SK-N-SH (cell line): ENCODE measurements at regions not wholly inside any gene's neighbourhood (a gene's known extent, or its start where the extent isn't known, plus 50 kb on each side); places are given as distances from the start of the nearest gene placed in this dataset.

Experiments
- CTCF ChIA-PET: fragments of 300-600, 350-600 bp; formaldehyde crosslinking; extraction: SDS; loops from one replicate; lab custom pipeline; 2021; lab: Yijun Ruan, JAX
- POLR2A ChIA-PET: fragments of 350-600 bp; sonication (Branson Sonifier 250); formaldehyde crosslinking; extraction: SDS; loops from one replicate; lab custom pipeline; 2020; ENCODE audit warnings: antibody characterized with exemption, inconsistent platforms; lab: Yijun Ruan, JAX
- DNase-seq: peaks from one replicate; pipeline ENCODE4 v3.0.0; 2012
- H2AFZ ChIP-seq: fragments of 200-600 bp; sonication (generic); 2 replicates; pipeline ENCODE4 v1.8.1; 2016; ENCODE audit warnings: antibody characterized with exemption, mild to moderate bottlenecking, low read depth
- H3F3A ChIP-seq: fragments of 200-600 bp; sonication (generic); replicated peaks from 2 replicates; pipeline ENCODE3; 2016; ENCODE audit warnings: antibody characterized with exemption, mild to moderate bottlenecking; ENCODE audit not compliant: insufficient read depth
- H3K27ac ChIP-seq, 2 experiments: fragments of 200-500 bp in 1 of 2; fragments of 200-600 bp in 1 of 2; sonication (Bioruptor generic) in 1 of 2; sonication (generic), shearing (Covaris generic) in 1 of 2; 2 replicates each; pipeline versions ENCODE4 v1.5.1 to v1.6.1; 2014 to 2016; ENCODE audit warnings: low read depth in 2 of 2, inconsistent platforms in 1 of 2, low read length in 1 of 2, mild to moderate bottlenecking in 1 of 2, mixed read lengths in 1 of 2
- H3K27me3 ChIP-seq: fragments of 200-600 bp; sonication (generic), shearing (Covaris generic); 2 replicates; pipeline ENCODE4 v1.6.1; 2016; ENCODE audit warnings: mixed run types; ENCODE audit not compliant: insufficient read depth
- H3K36me3 ChIP-seq, 2 experiments: fragments of 200-500 bp in 1 of 2; fragments of 200-600 bp in 1 of 2; sonication (Bioruptor generic) in 1 of 2; sonication (generic) in 1 of 2; replicated peaks in 1 of 2; 2 replicates each; pipeline versions ENCODE3 to v1.5.1; 2014 to 2016; ENCODE audit warnings: low read length in 1 of 2, mild to moderate bottlenecking in 1 of 2; ENCODE audit not compliant: insufficient read depth in 2 of 2, control insufficient read depth in 1 of 2
- H3K4me1 ChIP-seq, 2 experiments: fragments of 200-500 bp in 1 of 2; fragments of 200-600 bp in 1 of 2; sonication (Bioruptor generic) in 1 of 2; sonication (generic), shearing (Covaris generic) in 1 of 2; 2 replicates each; pipeline versions ENCODE4 v1.5.1 to v1.6.1; 2014 to 2016; ENCODE audit warnings: low read depth in 1 of 2, low read length in 1 of 2, mixed run types in 1 of 2; ENCODE audit not compliant: insufficient read depth in 2 of 2, control insufficient read depth in 1 of 2
- H3K4me2 ChIP-seq: fragments of 200-600 bp; sonication (generic), shearing (Covaris generic); 2 replicates; pipeline ENCODE4 v1.6.1; 2017; ENCODE audit warnings: mixed run types
- H3K4me3 ChIP-seq, 2 experiments: fragments of 200-500 bp in 1 of 2; fragments of 200-600 bp in 1 of 2; sonication (Bioruptor generic) in 1 of 2; sonication (generic), shearing (Covaris generic) in 1 of 2; 2 replicates each; pipeline versions ENCODE4 v1.5.1 to v1.8.1; 2014 to 2016; ENCODE audit warnings: low read depth in 2 of 2, inconsistent platforms in 1 of 2, low read length in 1 of 2, mild to moderate bottlenecking in 1 of 2, mixed read lengths in 1 of 2, moderate library complexity in 1 of 2
- H3K79me2 ChIP-seq: fragments of 200-600 bp; sonication (generic); 2 replicates; pipeline ENCODE4 v1.8.1; 2017; ENCODE audit warnings: mild to moderate bottlenecking; ENCODE audit not compliant: insufficient read depth
- H3K9ac ChIP-seq: fragments of 200-600 bp; sonication (generic); 2 replicates; pipeline ENCODE4 v1.6.1; 2017; ENCODE audit warnings: mixed run types
- H3K9me2 ChIP-seq: fragments of 200-600 bp; sonication (generic); 2 replicates; pipeline ENCODE4 v1.6.1; 2017; ENCODE audit warnings: mixed run types
- H3K9me3 ChIP-seq: fragments of 200-600 bp; sonication (generic); 2 replicates; pipeline ENCODE4 v1.6.1; 2017; ENCODE audit warnings: mixed run types, mild to moderate bottlenecking, moderate library complexity
- H4K20me1 ChIP-seq: fragments of 200-600 bp; sonication (generic); 2 replicates; pipeline ENCODE4 v1.6.1; 2017; ENCODE audit warnings: mild to moderate bottlenecking, mixed run types; ENCODE audit not compliant: insufficient read depth
- EP300 ChIP-seq, 2 experiments: IDR thresholded peaks; 2 replicates each; pipeline versions ENCODE4 v1.4.0 to v1.6.1; 2012; ENCODE audit warnings: borderline replicate concordance in 1 of 2, low read depth in 1 of 2, low read length in 1 of 2
- EZH2phosphoT487 ChIP-seq: fragments of 200-600 bp; sonication (generic); IDR thresholded peaks from 2 replicates; pipeline ENCODE4 v1.6.1; 2017; ENCODE audit warnings: low read depth, mixed run types, mild to moderate bottlenecking, antibody characterized with exemption, moderate library complexity, borderline replicate concordance
- FOSL2 ChIP-seq: IDR thresholded peaks from 2 replicates; pipeline ENCODE4 v1.4.0; 2012; ENCODE audit warnings: low read depth, mild to moderate bottlenecking, moderate library complexity, borderline replicate concordance
- FOXJ3 ChIP-seq: sonication (generic); formaldehyde crosslinking; IDR thresholded peaks from 2 replicates; pipeline ENCODE4 v1.5.1; 2020; ENCODE audit warnings: mild to moderate bottlenecking, missing genetic modification reagents
- FOXM1 ChIP-seq: IDR thresholded peaks from 2 replicates; pipeline ENCODE4 v1.4.0; 2012; ENCODE audit warnings: low read depth, mild to moderate bottlenecking
- GABPA ChIP-seq: IDR thresholded peaks from 2 replicates; pipeline ENCODE4 v1.4.0; 2012; ENCODE audit warnings: low read depth, mild to moderate bottlenecking
- JUND ChIP-seq: IDR thresholded peaks from 2 replicates; pipeline ENCODE4 v1.4.0; 2012
- MAX ChIP-seq: IDR thresholded peaks from 2 replicates; pipeline ENCODE4 v1.4.0; 2012; ENCODE audit warnings: low read depth
- MEF2A ChIP-seq: IDR thresholded peaks from 2 replicates; pipeline ENCODE4 v1.4.0; 2012; ENCODE audit warnings: low read depth, borderline replicate concordance
- NFIC ChIP-seq: IDR thresholded peaks from 2 replicates; pipeline ENCODE4 v1.4.0; 2012; ENCODE audit warnings: borderline replicate concordance
- NRF1 ChIP-seq: IDR thresholded peaks from 2 replicates; pipeline ENCODE4 v1.6.1; 2012; ENCODE audit warnings: low read depth, mild to moderate bottlenecking, low read length
- RCOR1 ChIP-seq: fragments of 150-350 bp; IDR thresholded peaks from 2 replicates; pipeline ENCODE4 v1.6.1; 2017; ENCODE audit warnings: antibody characterized with exemption, low read length
- REST ChIP-seq: IDR thresholded peaks from 2 replicates; pipeline ENCODE4 v1.6.1; 2012; ENCODE audit warnings: mild to moderate bottlenecking, low read depth, low read length, moderate library complexity
- SIN3A ChIP-seq: IDR thresholded peaks from 2 replicates; pipeline ENCODE4 v1.6.1; 2012; ENCODE audit warnings: low read depth, mild to moderate bottlenecking, low read length, moderate library complexity, borderline replicate concordance
- SMC3 ChIP-seq: IDR thresholded peaks from 2 replicates; pipeline ENCODE4 v1.6.1; 2012; ENCODE audit warnings: low read depth, low read length, improper control_type of control experiment
- TAF1 ChIP-seq: IDR thresholded peaks from 2 replicates; pipeline ENCODE4 v1.6.1; 2012; ENCODE audit warnings: low read depth, mild to moderate bottlenecking, low read length, moderate library complexity, borderline replicate concordance
- USF1 ChIP-seq: IDR thresholded peaks from 2 replicates; pipeline ENCODE4 v1.4.0; 2012; ENCODE audit warnings: low read depth, borderline replicate concordance
- ZBTB33 ChIP-seq: IDR thresholded peaks from 2 replicates; pipeline ENCODE4 v1.4.0; 2012; ENCODE audit warnings: low read depth, borderline replicate concordance
- WGBS: methylation state at CpG from one replicate; pipeline ENCODE4 v1.1.6; 2017; ENCODE audit warnings: low lambda C conversion rate; 5-methylcytosine and 5-hydroxymethylcytosine counted together

- H3K9me3 ChIP-seq: no peaks in the 10 kb centered on the region
- no peaks in the 10 kb centered on the region for H3K36me3 ChIP-seq
- 3% methylated on average over 1 of the region's 1 CpG for WGBS
- no peaks in the 10 kb centered on the region for H3K79me2 ChIP-seq
- no peak overlapping the region for H3K9ac ChIP-seq
- no peaks in the 10 kb centered on the region for H3F3A ChIP-seq
- no peak overlapping the region for H3K4me3 ChIP-seq
- no peaks in the 10 kb centered on the region for H4K20me1 ChIP-seq
- CTCF ChIA-PET: no interaction called here
- H2AFZ ChIP-seq: no peak overlapping the region
- H3K9me2 ChIP-seq: peaks cover 3% of the 10 kb centered on the region; the same call in 1 of the 2 replicates
- TF ChIP-seq EP300 (IDR thresholded peaks at IDR 0.05; ENCODE audit: borderline replicate concordance in 1 of 2, low read depth in 1 of 2, low read length in 1 of 2): peak in 1 of 2 experiments; percentile 66; a peak in 2 of 4 replicates
- no peak for TF ChIP-seq EZH2phosphoT487
- TF ChIP-seq REST: no peak
- peak; percentile 7; the same call in 1 of the 2 replicates for TF ChIP-seq RCOR1
- no peak for TF ChIP-seq FOSL2
- no peak for TF ChIP-seq GABPA
- no peak for TF ChIP-seq TAF1
- no peak for TF ChIP-seq MEF2A
- TF ChIP-seq FOXJ3: no peak
- TF ChIP-seq NRF1: no peak
- peaks cover 0 to 8% of the 10 kb centered on the region in 2 experiments; a peak in 2 of 4 replicates for H3K4me1 ChIP-seq
- no peaks in the 10 kb centered on the region for H3K27me3 ChIP-seq
- DNase-seq: peak; percentile 25
- H3K27ac ChIP-seq: peak overlapping the region in 1 of 2 experiments; percentile 64; a peak in 2 of 4 replicates
- POLR2A ChIA-PET: no interaction called here
- H3K4me2 ChIP-seq: no peak overlapping the region
Observed at GRCh38 chr20:52444455-52444854, 252.9 kb upstream of the ZFP64 start.

GRCh38 chr20:52443874-52444273 is 252.3 kb upstream of the ZFP64 start:
- peaks cover 0 to 8% of the 10 kb centered on the region in 2 experiments; a peak in 2 of 4 replicates for H3K4me1 ChIP-seq
- H3K27me3 ChIP-seq: no peaks in the 10 kb centered on the region
- no peak overlapping the region for H2AFZ ChIP-seq
- H3K9ac ChIP-seq: no peak overlapping the region
- no peak for DNase-seq
- no peaks in the 10 kb centered on the region for H4K20me1 ChIP-seq
- ChIA-PET POLR2A (no interaction called here), CTCF (no interaction called here)
- H3K4me2 ChIP-seq: no peak overlapping the region
- no peaks in the 10 kb centered on the region for H3K36me3 ChIP-seq
- H3K9me2 ChIP-seq: peaks cover 3% of the 10 kb centered on the region; the same call in 1 of the 2 replicates
- H3F3A ChIP-seq: no peaks in the 10 kb centered on the region
- peak overlapping the region in 1 of 2 experiments; percentile 64; a peak in 2 of 4 replicates for H3K27ac ChIP-seq
- H3K4me3 ChIP-seq: no peak overlapping the region
- H3K9me3 ChIP-seq: no peaks in the 10 kb centered on the region
- no peaks in the 10 kb centered on the region for H3K79me2 ChIP-seq
- TF ChIP-seq USF1 (no peak), REST (no peak), SMC3 (no peak), NRF1 (no peak), SIN3A (no peak), JUND (no peak), NFIC (no peak), MAX (no peak), RCOR1 (no peak), FOXM1 (no peak), ZBTB33 (no peak)
